ENCODE measurements at regions not wholly inside any gene's neighbourhood (a gene's known extent, or its start where the extent isn't known, plus 50 kb on each side); places are given as distances from the start of the nearest gene placed in this dataset.
A peak's percentile ranks its signal among the peaks of the same experiment; 100 is the strongest.

DNA sequence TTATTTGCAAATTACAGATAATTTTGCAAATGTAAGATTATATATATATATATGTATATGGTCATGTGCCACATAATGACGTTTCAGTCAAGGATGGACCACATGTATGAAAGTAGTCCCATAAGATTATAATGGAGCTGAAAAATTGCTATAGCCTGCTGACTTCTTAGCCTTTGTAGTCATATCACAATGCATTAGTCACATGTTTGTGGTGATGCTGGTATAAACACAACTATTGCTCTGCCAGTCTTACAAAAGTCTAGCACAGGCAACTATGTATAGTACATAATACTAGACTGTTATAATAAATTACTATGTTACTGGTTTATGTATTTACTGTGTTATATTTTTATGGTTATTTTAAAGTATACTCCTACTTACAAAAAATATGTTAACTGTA is 444.3 kb downstream of the KCNJ2 start:
- no peaks in the 10 kb centered on the region for H3K27me3 ChIP-seq
- no peaks in the 10 kb centered on the region for H3K9me3 ChIP-seq
- TF ChIP-seq, protein P1, sequence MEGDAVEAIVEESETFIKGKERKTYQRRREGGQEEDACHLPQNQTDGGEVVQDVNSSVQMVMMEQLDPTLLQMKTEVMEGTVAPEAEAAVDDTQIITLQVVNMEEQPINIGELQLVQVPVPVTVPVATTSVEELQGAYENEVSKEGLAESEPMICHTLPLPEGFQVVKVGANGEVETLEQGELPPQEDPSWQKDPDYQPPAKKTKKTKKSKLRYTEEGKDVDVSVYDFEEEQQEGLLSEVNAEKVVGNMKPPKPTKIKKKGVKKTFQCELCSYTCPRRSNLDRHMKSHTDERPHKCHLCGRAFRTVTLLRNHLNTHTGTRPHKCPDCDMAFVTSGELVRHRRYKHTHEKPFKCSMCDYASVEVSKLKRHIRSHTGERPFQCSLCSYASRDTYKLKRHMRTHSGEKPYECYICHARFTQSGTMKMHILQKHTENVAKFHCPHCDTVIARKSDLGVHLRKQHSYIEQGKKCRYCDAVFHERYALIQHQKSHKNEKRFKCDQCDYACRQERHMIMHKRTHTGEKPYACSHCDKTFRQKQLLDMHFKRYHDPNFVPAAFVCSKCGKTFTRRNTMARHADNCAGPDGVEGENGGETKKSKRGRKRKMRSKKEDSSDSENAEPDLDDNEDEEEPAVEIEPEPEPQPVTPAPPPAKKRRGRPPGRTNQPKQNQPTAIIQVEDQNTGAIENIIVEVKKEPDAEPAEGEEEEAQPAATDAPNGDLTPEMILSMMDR (IDR thresholded peaks at IDR 0.05): no peak
- H3K4me3 ChIP-seq: no peak overlapping the region
- no peaks in the 10 kb centered on the region for H3K36me3 ChIP-seq
- no peaks in the 10 kb centered on the region for H3K4me1 ChIP-seq
- no peak overlapping the region for H3K27ac ChIP-seq
- DNase-seq (ENCODE audit: low spot score): no peak

DNA sequence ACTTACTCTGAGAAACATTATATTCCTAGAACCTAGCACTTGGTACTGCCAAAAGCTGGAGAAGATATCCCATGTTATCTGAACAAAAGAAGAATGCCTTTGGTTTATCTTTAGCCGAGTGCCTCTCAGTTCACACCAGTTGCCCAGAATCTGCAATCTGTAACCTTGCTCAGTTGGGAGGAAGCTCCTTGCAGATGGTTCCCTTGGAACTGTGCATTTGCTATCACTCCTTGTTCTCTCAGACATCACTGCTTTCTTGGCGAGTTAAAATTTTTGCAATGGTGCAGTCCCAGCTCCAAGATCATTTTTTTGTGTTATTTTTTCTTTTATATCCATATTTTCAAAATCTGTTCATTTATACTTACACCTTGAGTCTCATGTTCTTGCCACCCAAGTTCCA is 446.5 kb downstream of the KCNJ2 start:
- Histone ChIP-seq H3K36me3 (no peaks in the 10 kb centered on the region), H3K9me3 (no peaks in the 10 kb centered on the region), H3K4me3 (no peak overlapping the region), H3K27ac (no peak overlapping the region), H3K27me3 (no peaks in the 10 kb centered on the region), H3K4me1 (no peaks in the 10 kb centered on the region)
- DNase-seq (ENCODE audit: low spot score): no peak
- TF ChIP-seq, protein P1 (IDR thresholded peaks at IDR 0.05): no peak

DNA sequence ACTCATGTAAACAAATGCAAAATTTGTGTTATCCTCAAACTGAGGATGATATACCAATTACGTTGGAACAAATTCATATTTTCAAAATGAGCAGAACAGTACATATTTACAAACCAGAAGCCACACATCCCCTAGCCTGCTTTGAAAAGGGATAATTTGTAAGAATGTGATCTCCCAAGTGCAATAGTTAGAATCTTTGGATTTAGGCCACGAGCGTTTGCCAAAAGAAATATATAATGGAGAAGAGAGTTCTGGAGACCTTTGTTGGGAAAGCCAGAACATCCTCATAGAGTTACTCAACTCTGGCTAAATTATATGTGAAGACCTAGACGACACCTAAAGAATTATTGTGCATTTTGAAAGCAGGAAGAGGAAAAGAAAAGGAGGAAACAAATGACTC is 449.3 kb downstream of the KCNJ2 start:
- Histone ChIP-seq H3K27ac (no peak overlapping the region), H3K4me3 (no peak overlapping the region), H3K9me3 (no peaks in the 10 kb centered on the region), H3K27me3 (no peaks in the 10 kb centered on the region), H3K4me1 (no peaks in the 10 kb centered on the region), H3K36me3 (no peaks in the 10 kb centered on the region)
- DNase-seq (ENCODE audit: low spot score): no peak
- TF ChIP-seq, protein P1 (IDR thresholded peaks at IDR 0.05): no peak

DNA sequence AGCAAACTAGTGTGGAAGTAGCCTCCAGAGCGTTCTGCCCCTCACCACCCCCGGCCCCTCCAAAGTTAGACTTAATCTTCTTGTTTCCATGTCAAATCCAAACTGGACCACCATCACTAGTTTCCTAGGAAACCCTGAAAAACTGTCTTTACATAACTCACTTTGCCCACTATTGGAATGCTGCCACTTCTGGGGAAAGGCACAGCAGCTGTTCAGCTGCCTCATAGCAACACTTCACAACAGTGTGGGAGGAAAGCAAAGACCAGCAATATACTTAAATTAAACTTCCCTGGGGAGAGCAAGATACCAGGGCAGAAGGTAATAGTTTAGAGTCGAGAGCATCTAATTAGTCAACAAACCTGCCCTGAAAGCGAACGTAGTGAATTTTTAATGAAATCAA is 452.2 kb downstream of the KCNJ2 start:
- Histone ChIP-seq H3K4me1 (no peaks in the 10 kb centered on the region), H3K4me3 (no peak overlapping the region), H3K9me3 (no peaks in the 10 kb centered on the region), H3K36me3 (no peaks in the 10 kb centered on the region), H3K27me3 (no peaks in the 10 kb centered on the region), H3K27ac (no peak overlapping the region)
- no peak for DNase-seq (ENCODE audit: low spot score)
- TF ChIP-seq, protein P1 (IDR thresholded peaks at IDR 0.05): no peak

DNA sequence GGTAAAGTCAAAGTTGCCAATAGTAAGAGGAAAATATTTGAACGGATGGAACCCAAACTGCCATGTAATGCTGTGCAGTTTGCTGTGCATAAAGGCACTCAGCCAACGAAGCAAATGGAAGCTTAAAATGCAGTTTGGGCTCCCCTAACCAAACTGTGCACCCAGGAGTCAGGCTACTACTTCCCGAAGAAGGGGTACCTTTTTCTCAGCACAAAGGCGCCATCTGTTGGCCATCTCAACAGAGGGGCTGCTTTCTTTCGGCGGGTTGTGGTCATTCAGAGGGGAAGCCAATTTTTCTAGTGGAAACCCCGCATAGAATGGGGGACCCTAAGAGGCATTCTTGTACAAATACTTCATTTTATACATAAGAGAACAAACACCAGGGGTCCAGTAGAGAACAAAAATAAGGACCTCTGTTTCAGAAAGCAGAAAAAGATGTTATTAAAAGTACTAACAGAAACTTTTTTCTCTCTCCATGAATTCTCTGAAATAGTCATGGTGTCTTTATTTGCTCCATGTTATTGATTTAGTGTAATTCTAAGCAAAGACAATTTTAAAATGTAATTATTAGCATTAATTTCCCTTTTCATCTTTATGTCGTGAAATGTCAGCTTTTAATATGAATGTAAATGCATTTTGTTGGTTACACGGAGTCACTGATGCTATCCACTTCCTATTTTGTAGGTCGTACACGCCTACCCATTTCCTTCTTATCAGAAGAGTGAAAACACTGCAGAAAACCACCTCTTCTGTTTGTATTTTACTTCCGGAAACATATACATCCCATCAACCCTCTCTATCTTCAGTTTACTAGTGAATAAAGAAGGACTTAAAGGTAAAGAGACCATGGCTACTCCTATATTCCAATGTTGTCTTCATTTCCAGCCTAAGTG is 453.3 kb downstream of the KCNJ2 start:
- H3K27ac ChIP-seq: no peak overlapping the region

More for the DNA sequence above, 453.3 kb downstream of the KCNJ2 start:
- no peaks in the 10 kb centered on the region for H3K9me3 ChIP-seq
- H3K4me3 ChIP-seq: no peak overlapping the region
- no peaks in the 10 kb centered on the region for H3K36me3 ChIP-seq
- no peaks in the 10 kb centered on the region for H3K27me3 ChIP-seq
- no peak for DNase-seq (ENCODE audit: low spot score)
- H3K4me1 ChIP-seq: no peaks in the 10 kb centered on the region
- TF ChIP-seq, protein P1 (IDR thresholded peaks at IDR 0.05): peak; percentile 39 to 66
